Liver (tissue), 8 donors: ENCODE measurements at regions not wholly inside any gene's neighbourhood (a gene's known extent, or its start where the extent isn't known, plus 50 kb on each side); places are given as distances from the start of the nearest gene placed in this dataset.

Experiments
- DNase-seq: peaks from one replicate; pipeline ENCODE4 v3.0.0-alpha.2; 2017; ENCODE audit warnings: low spot score
- H3K27ac ChIP-seq, 2 donors: one replicate each; pipeline ENCODE4 v1.7.0; 2013; ENCODE audit warnings: inconsistent platforms in 2 of 2, low read length in 2 of 2, control low read depth in 1 of 2, low read depth in 1 of 2, mild to moderate bottlenecking in 1 of 2
- H3K27me3 ChIP-seq, 4 donors: one replicate each; pipeline versions ENCODE4 v1.6.1 to v1.7.0; 2013; ENCODE audit warnings: low read length in 3 of 4, inconsistent platforms in 1 of 4, mild to moderate bottlenecking in 1 of 4, moderate library complexity in 1 of 4; ENCODE audit not compliant: control insufficient read depth in 4 of 4, insufficient read depth in 4 of 4
- H3K36me3 ChIP-seq, 4 donors: one replicate each; pipeline versions ENCODE4 v1.6.1 to v1.7.0; 2013; ENCODE audit warnings: low read length in 3 of 4, mild to moderate bottlenecking in 3 of 4, low read depth in 1 of 4, moderate library complexity in 1 of 4; ENCODE audit not compliant: control insufficient read depth in 4 of 4, insufficient read depth in 3 of 4
- H3K4me1 ChIP-seq, 4 donors: one replicate each; pipeline versions ENCODE4 v1.6.1 to v1.7.0; 2013; ENCODE audit warnings: low read length in 3 of 4, mild to moderate bottlenecking in 3 of 4, moderate library complexity in 1 of 4; ENCODE audit not compliant: control insufficient read depth in 4 of 4, insufficient read depth in 4 of 4
- H3K4me3 ChIP-seq, 3 donors: one replicate each; pipeline versions ENCODE4 v1.6.1 to v1.7.0; 2013; ENCODE audit warnings: low read length in 3 of 3, control low read depth in 1 of 3, low read depth in 1 of 3, mild to moderate bottlenecking in 1 of 3
- H3K9ac ChIP-seq, 2 donors: one replicate each; pipeline ENCODE4 v1.7.0; 2013; ENCODE audit warnings: low read length in 2 of 2, mild to moderate bottlenecking in 2 of 2, moderate library complexity in 2 of 2, control low read depth in 1 of 2, low read depth in 1 of 2
- H3K9me3 ChIP-seq, 4 donors: one replicate each; pipeline versions ENCODE4 v1.6.1 to v1.7.0; 2013; ENCODE audit warnings: low read length in 3 of 4; ENCODE audit not compliant: control insufficient read depth in 4 of 4
- EGR1 ChIP-seq, 2 donors: IDR thresholded peaks; 2 replicates each; pipeline ENCODE4 v1.6.1; 2016 to 2018; ENCODE audit warnings: antibody characterized with exemption in 2 of 2, low read depth in 2 of 2
- FOXA1 ChIP-seq: IDR thresholded peaks from 2 replicates; pipeline ENCODE4 v1.6.1; 2016; ENCODE audit warnings: antibody characterized with exemption
- FOXA2 ChIP-seq: IDR thresholded peaks from 2 replicates; pipeline ENCODE4 v1.6.1; 2016; ENCODE audit warnings: antibody characterized with exemption
- GABPA ChIP-seq, 2 donors: IDR thresholded peaks in 1 of 2; conservative IDR thresholded peaks in 1 of 2; 2 replicates each; pipeline ENCODE4 v1.6.1; 2016; ENCODE audit warnings: antibody characterized with exemption in 2 of 2, mild to moderate bottlenecking in 1 of 2, moderate library complexity in 1 of 2
- HNF4A ChIP-seq, 2 donors: conservative IDR thresholded peaks; 2 replicates each; pipeline ENCODE4 v1.6.1; 2016; ENCODE audit warnings: antibody characterized with exemption in 2 of 2, mild to moderate bottlenecking in 2 of 2
- JUND ChIP-seq, 2 donors: IDR thresholded peaks; 2 replicates each; pipeline ENCODE4 v1.6.1; 2016; ENCODE audit warnings: antibody characterized with exemption in 2 of 2
- NR2F2 ChIP-seq: IDR thresholded peaks from 2 replicates; pipeline ENCODE4 v1.6.1; 2016; ENCODE audit warnings: antibody characterized with exemption
- RAD21 ChIP-seq, 2 donors: IDR thresholded peaks; 2 replicates each; pipeline ENCODE4 v1.6.1; 2016; ENCODE audit warnings: antibody characterized with exemption in 2 of 2, mild to moderate bottlenecking in 2 of 2
- RXRA ChIP-seq, 2 donors: IDR thresholded peaks; 2 replicates each; pipeline ENCODE4 v1.6.1; 2017 to 2018; ENCODE audit warnings: antibody characterized with exemption in 2 of 2, mild to moderate bottlenecking in 1 of 2
- SP1 ChIP-seq: IDR thresholded peaks from 2 replicates; pipeline ENCODE4 v1.6.1; 2018; ENCODE audit warnings: antibody characterized with exemption, mild to moderate bottlenecking
- TAF1 ChIP-seq: conservative IDR thresholded peaks from 2 replicates; pipeline ENCODE4 v1.6.1; 2016; ENCODE audit warnings: antibody characterized with exemption, mild to moderate bottlenecking
- YY1 ChIP-seq: IDR thresholded peaks from 2 replicates; pipeline ENCODE4 v1.6.1; 2016; ENCODE audit warnings: antibody characterized with exemption, mild to moderate bottlenecking
- WGBS: extraction: QIAGEN DNeasy Blood & Tissue Kit; methylation state at CpG from one replicate; pipeline ENCODE4 v1.1.7; 2013; 5-methylcytosine and 5-hydroxymethylcytosine counted together
- TF ChIP-seq, protein P1 (sequence below): IDR thresholded peaks from 2 replicates; pipeline ENCODE4 v1.6.1; 2016; ENCODE audit warnings: antibody characterized with exemption
- TF ChIP-seq, protein P2 (sequence below): IDR thresholded peaks from 2 replicates; pipeline ENCODE4 v1.6.1; 2016; ENCODE audit warnings: antibody characterized with exemption
- TF ChIP-seq, protein P3 (sequence below): IDR thresholded peaks from 2 replicates; pipeline ENCODE4 v1.6.1; 2016; ENCODE audit warnings: antibody characterized with exemption, mild to moderate bottlenecking
- TF ChIP-seq, protein P4 (sequence below): fragments of 150-350 bp; IDR thresholded peaks from 2 replicates; pipeline ENCODE4 v1.5.1; 2017; ENCODE audit warnings: improper control_type of control experiment, low read depth, low read length; ENCODE audit not compliant: missing input control
- TF ChIP-seq, protein P5 (sequence below): IDR thresholded peaks from 2 replicates; pipeline ENCODE4 v1.6.1; 2016; ENCODE audit warnings: antibody characterized with exemption
- donor health status: healthy.
- donor health status: healthy.
- donor health status: healthy.
- donor health status: healthy.
- donor health status: healthy.

DNA sequence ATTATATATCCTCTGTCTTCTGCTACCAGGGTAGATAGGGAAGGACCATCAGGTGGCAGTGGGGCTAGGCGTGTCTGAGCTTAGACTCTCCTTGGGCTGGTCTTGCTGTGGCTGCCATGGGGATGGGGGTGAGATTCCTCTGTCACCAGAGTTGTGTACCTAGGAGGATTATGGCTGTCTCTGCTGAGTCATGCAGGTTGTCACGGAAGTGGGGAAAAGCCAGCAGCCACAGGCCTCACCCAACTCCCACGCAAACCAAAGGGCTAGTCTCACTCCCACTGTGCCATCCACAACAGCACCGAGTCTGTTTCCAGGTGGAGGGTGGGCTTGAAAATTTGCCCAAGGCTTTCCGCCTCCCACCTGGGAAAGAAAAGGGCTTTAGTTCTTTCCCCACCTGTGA is 476.1 kb downstream of the CYLC2 start:
- 76% methylated on average over 5 of the region's 5 CpGs for WGBS

DNA sequence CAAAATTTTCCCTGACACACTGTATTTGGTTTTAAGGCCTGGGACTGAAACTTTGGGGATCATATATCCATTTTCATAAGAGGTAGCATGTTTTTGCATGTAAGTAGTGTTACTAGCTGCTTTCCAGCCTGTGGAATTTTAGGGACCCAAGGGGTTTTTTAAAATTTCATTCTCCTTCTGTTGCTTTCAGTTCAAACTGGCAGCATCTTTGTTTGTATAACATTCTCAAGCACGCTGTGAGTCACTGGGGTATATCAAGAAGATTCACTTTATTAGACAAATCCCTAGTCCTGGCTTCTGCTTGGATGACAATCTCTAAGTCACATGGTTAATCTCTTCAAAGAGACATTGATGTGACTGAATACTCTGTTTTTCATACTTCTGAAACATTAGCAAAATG is 479.0 kb downstream of the CYLC2 start:
- H3K36me3 ChIP-seq: no peaks in the 10 kb centered on the region
- H3K27ac ChIP-seq: no peak overlapping the region
- H3K4me1 ChIP-seq: no peaks in the 10 kb centered on the region
- H3K9ac ChIP-seq: no peak overlapping the region
- H3K27me3 ChIP-seq: peaks cover 0 to 3% (median 0%) of the 10 kb centered on the region in 4 donors
- H3K4me3 ChIP-seq: no peak overlapping the region
- DNase-seq: no peak
- 84% methylated on average over 1 of the region's 1 CpG for WGBS
- H3K9me3 ChIP-seq: no peaks in the 10 kb centered on the region
- TF ChIP-seq TAF1: no peak
- TF ChIP-seq EGR1 (IDR thresholded peaks at IDR 0.05; ENCODE audit: low read depth in 2 of 2): no peak
- TF ChIP-seq, protein P1, sequence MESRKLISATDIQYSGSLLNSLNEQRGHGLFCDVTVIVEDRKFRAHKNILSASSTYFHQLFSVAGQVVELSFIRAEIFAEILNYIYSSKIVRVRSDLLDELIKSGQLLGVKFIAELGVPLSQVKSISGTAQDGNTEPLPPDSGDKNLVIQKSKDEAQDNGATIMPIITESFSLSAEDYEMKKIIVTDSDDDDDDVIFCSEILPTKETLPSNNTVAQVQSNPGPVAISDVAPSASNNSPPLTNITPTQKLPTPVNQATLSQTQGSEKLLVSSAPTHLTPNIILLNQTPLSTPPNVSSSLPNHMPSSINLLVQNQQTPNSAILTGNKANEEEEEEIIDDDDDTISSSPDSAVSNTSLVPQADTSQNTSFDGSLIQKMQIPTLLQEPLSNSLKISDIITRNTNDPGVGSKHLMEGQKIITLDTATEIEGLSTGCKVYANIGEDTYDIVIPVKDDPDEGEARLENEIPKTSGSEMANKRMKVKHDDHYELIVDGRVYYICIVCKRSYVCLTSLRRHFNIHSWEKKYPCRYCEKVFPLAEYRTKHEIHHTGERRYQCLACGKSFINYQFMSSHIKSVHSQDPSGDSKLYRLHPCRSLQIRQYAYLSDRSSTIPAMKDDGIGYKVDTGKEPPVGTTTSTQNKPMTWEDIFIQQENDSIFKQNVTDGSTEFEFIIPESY: no peak
- TF ChIP-seq JUND (IDR thresholded peaks at IDR 0.05): no peak
- TF ChIP-seq NR2F2: no peak
- TF ChIP-seq, protein P2, sequence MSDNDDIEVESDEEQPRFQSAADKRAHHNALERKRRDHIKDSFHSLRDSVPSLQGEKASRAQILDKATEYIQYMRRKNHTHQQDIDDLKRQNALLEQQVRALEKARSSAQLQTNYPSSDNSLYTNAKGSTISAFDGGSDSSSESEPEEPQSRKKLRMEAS: no peak
- no peak for TF ChIP-seq RXRA (IDR thresholded peaks at IDR 0.05)
- TF ChIP-seq FOXA2: no peak
- no peak for TF ChIP-seq HNF4A (conservative IDR thresholded peaks at IDR 0.05)
- TF ChIP-seq SP1: no peak
- TF ChIP-seq FOXA1: no peak
- TF ChIP-seq, protein P3, sequence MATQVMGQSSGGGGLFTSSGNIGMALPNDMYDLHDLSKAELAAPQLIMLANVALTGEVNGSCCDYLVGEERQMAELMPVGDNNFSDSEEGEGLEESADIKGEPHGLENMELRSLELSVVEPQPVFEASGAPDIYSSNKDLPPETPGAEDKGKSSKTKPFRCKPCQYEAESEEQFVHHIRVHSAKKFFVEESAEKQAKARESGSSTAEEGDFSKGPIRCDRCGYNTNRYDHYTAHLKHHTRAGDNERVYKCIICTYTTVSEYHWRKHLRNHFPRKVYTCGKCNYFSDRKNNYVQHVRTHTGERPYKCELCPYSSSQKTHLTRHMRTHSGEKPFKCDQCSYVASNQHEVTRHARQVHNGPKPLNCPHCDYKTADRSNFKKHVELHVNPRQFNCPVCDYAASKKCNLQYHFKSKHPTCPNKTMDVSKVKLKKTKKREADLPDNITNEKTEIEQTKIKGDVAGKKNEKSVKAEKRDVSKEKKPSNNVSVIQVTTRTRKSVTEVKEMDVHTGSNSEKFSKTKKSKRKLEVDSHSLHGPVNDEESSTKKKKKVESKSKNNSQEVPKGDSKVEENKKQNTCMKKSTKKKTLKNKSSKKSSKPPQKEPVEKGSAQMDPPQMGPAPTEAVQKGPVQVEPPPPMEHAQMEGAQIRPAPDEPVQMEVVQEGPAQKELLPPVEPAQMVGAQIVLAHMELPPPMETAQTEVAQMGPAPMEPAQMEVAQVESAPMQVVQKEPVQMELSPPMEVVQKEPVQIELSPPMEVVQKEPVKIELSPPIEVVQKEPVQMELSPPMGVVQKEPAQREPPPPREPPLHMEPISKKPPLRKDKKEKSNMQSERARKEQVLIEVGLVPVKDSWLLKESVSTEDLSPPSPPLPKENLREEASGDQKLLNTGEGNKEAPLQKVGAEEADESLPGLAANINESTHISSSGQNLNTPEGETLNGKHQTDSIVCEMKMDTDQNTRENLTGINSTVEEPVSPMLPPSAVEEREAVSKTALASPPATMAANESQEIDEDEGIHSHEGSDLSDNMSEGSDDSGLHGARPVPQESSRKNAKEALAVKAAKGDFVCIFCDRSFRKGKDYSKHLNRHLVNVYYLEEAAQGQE: no peak
- TF ChIP-seq, protein P4, sequence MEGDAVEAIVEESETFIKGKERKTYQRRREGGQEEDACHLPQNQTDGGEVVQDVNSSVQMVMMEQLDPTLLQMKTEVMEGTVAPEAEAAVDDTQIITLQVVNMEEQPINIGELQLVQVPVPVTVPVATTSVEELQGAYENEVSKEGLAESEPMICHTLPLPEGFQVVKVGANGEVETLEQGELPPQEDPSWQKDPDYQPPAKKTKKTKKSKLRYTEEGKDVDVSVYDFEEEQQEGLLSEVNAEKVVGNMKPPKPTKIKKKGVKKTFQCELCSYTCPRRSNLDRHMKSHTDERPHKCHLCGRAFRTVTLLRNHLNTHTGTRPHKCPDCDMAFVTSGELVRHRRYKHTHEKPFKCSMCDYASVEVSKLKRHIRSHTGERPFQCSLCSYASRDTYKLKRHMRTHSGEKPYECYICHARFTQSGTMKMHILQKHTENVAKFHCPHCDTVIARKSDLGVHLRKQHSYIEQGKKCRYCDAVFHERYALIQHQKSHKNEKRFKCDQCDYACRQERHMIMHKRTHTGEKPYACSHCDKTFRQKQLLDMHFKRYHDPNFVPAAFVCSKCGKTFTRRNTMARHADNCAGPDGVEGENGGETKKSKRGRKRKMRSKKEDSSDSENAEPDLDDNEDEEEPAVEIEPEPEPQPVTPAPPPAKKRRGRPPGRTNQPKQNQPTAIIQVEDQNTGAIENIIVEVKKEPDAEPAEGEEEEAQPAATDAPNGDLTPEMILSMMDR: no peak

More for the DNA sequence above, 476.1 kb downstream of the CYLC2 start:
- Histone ChIP-seq H3K9me3 (no peaks in the 10 kb centered on the region), H3K9ac (no peak overlapping the region), H3K4me1 (no peaks in the 10 kb centered on the region), H3K27ac (no peak overlapping the region), H3K36me3 (no peaks in the 10 kb centered on the region), H3K27me3 (peaks cover 0 to 3% (median 0%) of the 10 kb centered on the region in 4 donors), H3K4me3 (no peak overlapping the region)
- TF ChIP-seq YY1 (no peak), RXRA (IDR thresholded peaks at IDR 0.05) (no peak), HNF4A (conservative IDR thresholded peaks at IDR 0.05) (no peak), EGR1 (IDR thresholded peaks at IDR 0.05; ENCODE audit: low read depth in 2 of 2) (no peak), SP1 (no peak), FOXA2 (no peak), TAF1 (no peak), GABPA (IDR thresholded peaks at IDR 0.05 in 1 of 2, conservative IDR thresholded peaks at IDR 0.05 in 1 of 2) (no peak), FOXA1 (no peak), RAD21 (IDR thresholded peaks at IDR 0.05) (no peak)
- TF ChIP-seq, protein P5, sequence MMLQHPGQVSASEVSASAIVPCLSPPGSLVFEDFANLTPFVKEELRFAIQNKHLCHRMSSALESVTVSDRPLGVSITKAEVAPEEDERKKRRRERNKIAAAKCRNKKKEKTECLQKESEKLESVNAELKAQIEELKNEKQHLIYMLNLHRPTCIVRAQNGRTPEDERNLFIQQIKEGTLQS: no peak
- TF ChIP-seq, protein P4: no peak
- TF ChIP-seq, protein P2: no peak
- no peak for DNase-seq
